ENCODE measurements at regions not wholly inside any gene's neighbourhood (a gene's known extent, or its start where the extent isn't known, plus 50 kb on each side); places are given as distances from the start of the nearest gene placed in this dataset.
A peak's percentile ranks its signal among the peaks of the same experiment; 100 is the strongest.
"Not testable (repeated sequence)": the region's sequence is repeated elsewhere in the genome, so short reads cannot be mapped to it uniquely, and the experiment has no call there.

- Histone ChIP-seq H3K27ac (peak overlapping the region in 4 of 11 experiments; percentile 39 to 66 (median 54); a peak in 9 of 22 replicates), H4K20me1 (no peaks in the 10 kb centered on the region)
Measured at GRCh38 chr9:107841076-107841475, 351.5 kb upstream of the KLF4 start.

GRCh38 chr9:107839371-107839770 is 349.8 kb upstream of the KLF4 start:
- TF ChIP-seq Cebpa-rat (IDR thresholded peaks at IDR 0.05): no peak
- no peaks in the 10 kb centered on the region for H3K27me3 ChIP-seq

More at GRCh38 chr9:107841076-107841475, 351.5 kb upstream of the KLF4 start:
- H3K4me3 ChIP-seq: no peak overlapping the region
- peaks cover 0 to 48% (median 23%) of the 10 kb centered on the region in 10 experiments; a peak in 13 of 20 replicates for H3K4me1 ChIP-seq
- H3K4me2 ChIP-seq: peak overlapping the region in 7 of 11 experiments; percentile 33 to 85 (median 75); a peak in 14 of 22 replicates
- TF ChIP-seq Cebpa-rat (IDR thresholded peaks at IDR 0.05): peak in 4 of 11 experiments; percentile 48 to 64 (median 59); a peak in 6 of 22 replicates
- H3K9me3 ChIP-seq (replicated peaks in 1 of 11): no peaks in the 10 kb centered on the region
- peak overlapping the region in 1 of 11 experiments; percentile 50; a peak in 2 of 22 replicates for H3K9ac ChIP-seq
- no peaks in the 10 kb centered on the region for H3K27me3 ChIP-seq
- no peaks in the 10 kb centered on the region for H3K36me3 ChIP-seq

GRCh38 chr9:107838766-107839165 is 349.2 kb upstream of the KLF4 start:
- Histone ChIP-seq H3K36me3 (no peaks in the 10 kb centered on the region), H4K20me1 (no peaks in the 10 kb centered on the region), H3K4me2 (peak overlapping the region in 2 of 11 experiments; percentile 33 to 80; a peak in 2 of 22 replicates), H3K27me3 (no peaks in the 10 kb centered on the region), H3K27ac (no peak overlapping the region), H3K9me3 (replicated peaks in 1 of 11) (no peaks in the 10 kb centered on the region), H3K4me3 (no peak overlapping the region), H3K9ac (no peak overlapping the region), H3K4me1 (peaks cover 0 to 38% (median 23%) of the 10 kb centered on the region in 10 experiments; a peak in 13 of 20 replicates)
- no peak for TF ChIP-seq Cebpa-rat (IDR thresholded peaks at IDR 0.05)

More at GRCh38 chr9:107839371-107839770, 349.8 kb upstream of the KLF4 start:
- Histone ChIP-seq H4K20me1 (no peaks in the 10 kb centered on the region), H3K4me2 (peak overlapping the region in 2 of 11 experiments; percentile 33 to 80; a peak in 3 of 22 replicates), H3K27ac (no peak overlapping the region), H3K9me3 (replicated peaks in 1 of 11) (no peaks in the 10 kb centered on the region), H3K4me3 (no peak overlapping the region), H3K36me3 (no peaks in the 10 kb centered on the region), H3K4me1 (peaks cover 0 to 41% (median 23%) of the 10 kb centered on the region in 10 experiments; a peak in 13 of 20 replicates), H3K9ac (no peak overlapping the region)

- Histone ChIP-seq H3K9me3 (replicated peaks in 1 of 11) (no peaks in the 10 kb centered on the region), H3K4me1 (peaks cover 0 to 25% (median 13%) of the 10 kb centered on the region in 10 experiments; a peak in 13 of 20 replicates), H3K27me3 (no peaks in the 10 kb centered on the region), H3K36me3 (no peaks in the 10 kb centered on the region), H4K20me1 (no peaks in the 10 kb centered on the region), H3K4me3 (no peak overlapping the region), H3K27ac (no peak overlapping the region), H3K9ac (no peak overlapping the region), H3K4me2 (no peak overlapping the region)
- no peak for TF ChIP-seq Cebpa-rat (IDR thresholded peaks at IDR 0.05)
Measured at GRCh38 chr9:107836300-107836699, 346.7 kb upstream of the KLF4 start.

GRCh38 chr9:107833295-107833694 is 343.7 kb upstream of the KLF4 start:
- Histone ChIP-seq H3K4me1 (peaks cover 0 to 6% (median 0%) of the 10 kb centered on the region in 10 experiments; a peak in 2 of 20 replicates), H3K4me3 (no peak overlapping the region), H3K9me3 (replicated peaks in 1 of 11) (peaks cover 9 to 22% (median 15%) of the 10 kb centered on the region in 11 experiments; a peak in 20 of 22 replicates), H3K4me2 (no peak overlapping the region), H3K9ac (no peak overlapping the region), H4K20me1 (no peaks in the 10 kb centered on the region), H3K36me3 (no peaks in the 10 kb centered on the region), H3K27ac (no peak overlapping the region), H3K27me3 (no peaks in the 10 kb centered on the region)
- no peak for TF ChIP-seq Cebpa-rat (IDR thresholded peaks at IDR 0.05)

- H3K4me1 ChIP-seq: peaks cover 0 to 9% (median 0%) of the 10 kb centered on the region in 10 experiments; a peak in 2 of 20 replicates
- H3K9me3 ChIP-seq (replicated peaks in 1 of 11): peaks cover 9 to 24% (median 15%) of the 10 kb centered on the region in 11 experiments; a peak in 20 of 22 replicates
- H3K4me3 ChIP-seq: no peak overlapping the region
- no peaks in the 10 kb centered on the region for H3K27me3 ChIP-seq
- TF ChIP-seq Cebpa-rat (IDR thresholded peaks at IDR 0.05): no peak
- no peak overlapping the region for H3K27ac ChIP-seq
- no peaks in the 10 kb centered on the region for H3K36me3 ChIP-seq
- no peak overlapping the region for H3K9ac ChIP-seq
- no peak overlapping the region for H3K4me2 ChIP-seq
- no peaks in the 10 kb centered on the region for H4K20me1 ChIP-seq
Measured at GRCh38 chr9:107832871-107833270, 343.3 kb upstream of the KLF4 start.

- H3K4me2 ChIP-seq: no peak overlapping the region
- H3K9ac ChIP-seq: no peak overlapping the region
- no peaks in the 10 kb centered on the region for H4K20me1 ChIP-seq
- no peaks in the 10 kb centered on the region for H3K36me3 ChIP-seq
- no peak overlapping the region for H3K4me3 ChIP-seq
- peaks cover 0 to 15% (median 0%) of the 10 kb centered on the region in 10 experiments; a peak in 5 of 20 replicates for H3K4me1 ChIP-seq
- H3K9me3 ChIP-seq (replicated peaks in 1 of 11): peaks cover 9 to 24% (median 15%) of the 10 kb centered on the region in 11 experiments; a peak in 20 of 22 replicates
- TF ChIP-seq Cebpa-rat (IDR thresholded peaks at IDR 0.05): no peak
- H3K27me3 ChIP-seq: no peaks in the 10 kb centered on the region
- H3K27ac ChIP-seq: no peak overlapping the region
Measured at GRCh38 chr9:107830479-107830878, 340.9 kb upstream of the KLF4 start.

- H3K9me3 ChIP-seq (replicated peaks in 1 of 11): peaks cover 9 to 24% (median 15%) of the 10 kb centered on the region in 11 experiments; a peak in 20 of 22 replicates
- no peak overlapping the region for H3K27ac ChIP-seq
- peak overlapping the region in 1 of 11 experiments; percentile 5; a peak in 2 of 22 replicates for H3K4me2 ChIP-seq
- peaks cover 0 to 21% (median 0%) of the 10 kb centered on the region in 10 experiments; a peak in 5 of 20 replicates for H3K4me1 ChIP-seq
- TF ChIP-seq Cebpa-rat (IDR thresholded peaks at IDR 0.05): no peak
- no peaks in the 10 kb centered on the region for H3K27me3 ChIP-seq
- no peaks in the 10 kb centered on the region for H4K20me1 ChIP-seq
- no peak overlapping the region for H3K4me3 ChIP-seq
- H3K36me3 ChIP-seq: no peaks in the 10 kb centered on the region
- H3K9ac ChIP-seq: no peak overlapping the region
Measured at GRCh38 chr9:107827884-107828283, 338.3 kb upstream of the KLF4 start.

- Histone ChIP-seq H3K27me3 (no peaks in the 10 kb centered on the region), H3K9me3 (replicated peaks in 1 of 11) (peaks cover 9 to 24% (median 15%) of the 10 kb centered on the region in 11 experiments; a peak in 20 of 22 replicates), H3K36me3 (no peaks in the 10 kb centered on the region), H3K4me2 (peak overlapping the region in 1 of 11 experiments; percentile 5; a peak in 1 of 22 replicates), H3K4me3 (no peak overlapping the region), H4K20me1 (no peaks in the 10 kb centered on the region), H3K9ac (no peak overlapping the region), H3K4me1 (peaks cover 0 to 21% (median 0%) of the 10 kb centered on the region in 10 experiments; a peak in 5 of 20 replicates), H3K27ac (no peak overlapping the region)
- no peak for TF ChIP-seq Cebpa-rat (IDR thresholded peaks at IDR 0.05)
Measured at GRCh38 chr9:107827304-107827703, 337.7 kb upstream of the KLF4 start.

GRCh38 chr9:107826688-107826983 is 337.1 kb upstream of the KLF4 start:
- H3K4me2 ChIP-seq, H3K27ac ChIP-seq, H3K36me3 ChIP-seq, H3K27me3 ChIP-seq, H3K9ac ChIP-seq, H4K20me1 ChIP-seq, H3K4me3 ChIP-seq: not testable (repeated sequence)
- peaks cover 9 to 24% (median 15%) of the 10 kb centered on the region in 11 experiments; a peak in 20 of 22 replicates for H3K9me3 ChIP-seq (replicated peaks in 1 of 11)
- peaks cover 0 to 21% (median 0%) of the 10 kb centered on the region in 10 experiments; a peak in 5 of 20 replicates for H3K4me1 ChIP-seq

All from BLaER1 treated with 17β-estradiol and CSF1 and Interleukin-3, amounts not matched to agents 10 nM and 100 nM (cell line).